ENCODE measurements at regions not wholly inside any gene's neighbourhood (a gene's known extent, or its start where the extent isn't known, plus 50 kb on each side); places are given as distances from the start of the nearest gene placed in this dataset.

DNA sequence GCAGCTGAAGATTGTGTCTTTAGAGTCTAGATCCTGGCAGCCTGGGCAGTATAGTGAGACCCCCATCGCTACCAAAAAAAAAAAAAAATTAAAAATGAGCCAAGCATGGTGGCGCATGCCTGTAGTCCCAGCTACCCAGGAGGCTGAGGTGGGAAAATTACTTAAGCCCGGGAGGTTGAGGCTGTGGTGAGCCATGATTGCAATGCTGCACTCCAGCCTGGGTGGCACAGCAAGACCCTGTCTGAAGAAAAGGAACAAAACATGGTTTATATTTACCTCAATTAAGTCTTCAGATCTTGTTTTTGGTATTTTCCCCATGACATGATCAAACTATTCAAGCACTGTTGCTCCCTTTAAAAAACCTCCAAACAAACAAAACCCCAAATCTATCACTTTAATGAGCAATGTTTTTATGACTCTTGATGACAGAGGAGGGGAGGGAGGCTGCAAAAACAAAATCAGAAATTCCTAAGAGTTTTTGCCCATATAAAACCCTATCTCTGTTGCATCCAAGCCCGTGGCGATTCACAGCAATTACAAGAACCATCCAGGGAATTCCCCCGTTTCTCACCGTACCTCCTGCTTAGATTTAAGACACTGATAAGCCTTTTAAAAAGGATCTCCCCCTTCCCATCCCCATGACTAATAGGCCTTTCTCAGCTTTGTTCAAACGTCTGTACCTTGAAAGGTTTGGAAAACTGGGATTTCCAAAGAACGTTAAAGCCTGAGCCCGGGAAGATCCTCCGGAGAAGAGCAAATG, 259.9 kb downstream of the BMP7 start:
- H3K36me3 ChIP-seq (ENCODE audit: insufficient read depth, low read length) = no peaks in the 10 kb centered on the region
- no peaks in the 10 kb centered on the region for H3K79me2 ChIP-seq (ENCODE audit: low read length)
- H3K4me2 ChIP-seq (ENCODE audit: low read depth, low read length, poor library complexity, severe bottlenecking) = no peak overlapping the region
- no peak overlapping the region for H3K27ac ChIP-seq (ENCODE audit: low read length)
- H3K4me1 ChIP-seq (ENCODE audit: low read length) = peaks cover 4% of the 10 kb centered on the region; the same call in 1 of the 2 replicates
- H3K9me3 ChIP-seq (ENCODE audit: low read length) = no peaks in the 10 kb centered on the region
- H4K20me1 ChIP-seq (ENCODE audit: insufficient read depth, low read depth, low read length) = no peaks in the 10 kb centered on the region
- no peak overlapping the region for H3K4me3 ChIP-seq (ENCODE audit: low read length)
- no peak for DNase-seq
- no peaks in the 10 kb centered on the region for H3K9me2 ChIP-seq (replicated peaks; ENCODE audit: insufficient read depth, low read length)
- H3K9ac ChIP-seq (ENCODE audit: low read length) = no peak overlapping the region
- H3K27me3 ChIP-seq (ENCODE audit: low read length) = no peaks in the 10 kb centered on the region
- H2AFZ ChIP-seq (ENCODE audit: low read length) = no peak overlapping the region

- Histone ChIP-seq H3K9ac (ENCODE audit: low read length) (no peak overlapping the region), H4K20me1 (ENCODE audit: insufficient read depth, low read depth, low read length) (no peaks in the 10 kb centered on the region), H3K4me2 (ENCODE audit: low read depth, low read length, poor library complexity, severe bottlenecking) (no peak overlapping the region), H2AFZ (ENCODE audit: low read length) (no peak overlapping the region), H3K4me3 (ENCODE audit: low read length) (no peak overlapping the region), H3K36me3 (ENCODE audit: insufficient read depth, low read length) (no peaks in the 10 kb centered on the region), H3K9me3 (ENCODE audit: low read length) (no peaks in the 10 kb centered on the region), H3K9me2 (replicated peaks; ENCODE audit: insufficient read depth, low read length) (no peaks in the 10 kb centered on the region), H3K79me2 (ENCODE audit: low read length) (no peaks in the 10 kb centered on the region), H3K4me1 (ENCODE audit: low read length) (peaks cover 4% of the 10 kb centered on the region; the same call in 1 of the 2 replicates), H3K27ac (ENCODE audit: low read length) (no peak overlapping the region), H3K27me3 (ENCODE audit: low read length) (no peaks in the 10 kb centered on the region)
- DNase-seq = no peak
These were observed 259.3 kb downstream of the BMP7 start for GRCh38 chr20:57007171-57007540.

DNA sequence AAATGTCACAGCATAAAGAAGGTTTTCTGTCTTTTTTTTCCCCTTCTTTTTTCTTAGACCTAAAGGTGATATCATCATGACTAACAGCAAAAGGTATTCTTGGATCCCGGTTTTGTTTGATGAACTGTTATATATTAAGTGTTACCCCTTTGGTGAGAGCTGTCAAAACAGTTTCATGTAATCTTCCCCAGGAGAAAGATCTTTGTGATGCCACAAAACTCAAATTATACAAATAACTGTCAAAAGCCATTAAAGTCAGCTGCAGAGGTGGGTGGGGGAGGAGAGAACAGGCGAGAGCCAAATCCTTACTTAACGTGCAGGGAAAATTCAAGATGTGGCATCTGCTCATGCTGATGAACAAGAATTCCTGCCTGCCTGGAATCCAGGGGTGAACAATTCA, 258.2 kb downstream of the BMP7 start:
- Histone ChIP-seq H3K9me3 (ENCODE audit: low read length) (no peaks in the 10 kb centered on the region), H4K20me1 (ENCODE audit: insufficient read depth, low read depth, low read length) (no peaks in the 10 kb centered on the region), H3K4me3 (ENCODE audit: low read length) (no peak overlapping the region), H3K9ac (ENCODE audit: low read length) (no peak overlapping the region), H3K27me3 (ENCODE audit: low read length) (no peaks in the 10 kb centered on the region), H3K36me3 (ENCODE audit: insufficient read depth, low read length) (no peaks in the 10 kb centered on the region), H3K9me2 (replicated peaks; ENCODE audit: insufficient read depth, low read length) (no peaks in the 10 kb centered on the region), H3K79me2 (ENCODE audit: low read length) (no peaks in the 10 kb centered on the region), H3K4me1 (ENCODE audit: low read length) (peaks cover 4% of the 10 kb centered on the region; the same call in 1 of the 2 replicates), H2AFZ (ENCODE audit: low read length) (no peak overlapping the region), H3K4me2 (ENCODE audit: low read depth, low read length, poor library complexity, severe bottlenecking) (no peak overlapping the region), H3K27ac (ENCODE audit: low read length) (no peak overlapping the region)
- no peak for DNase-seq

- Histone ChIP-seq H4K20me1 (ENCODE audit: insufficient read depth, low read depth, low read length) (no peaks in the 10 kb centered on the region), H3K9ac (ENCODE audit: low read length) (no peak overlapping the region), H3K4me2 (ENCODE audit: low read depth, low read length, poor library complexity, severe bottlenecking) (no peak overlapping the region), H3K4me1 (ENCODE audit: low read length) (peaks cover 4% of the 10 kb centered on the region; the same call in 1 of the 2 replicates), H3K27me3 (ENCODE audit: low read length) (no peaks in the 10 kb centered on the region), H3K4me3 (ENCODE audit: low read length) (no peak overlapping the region), H3K9me3 (ENCODE audit: low read length) (no peaks in the 10 kb centered on the region), H3K79me2 (ENCODE audit: low read length) (no peaks in the 10 kb centered on the region), H3K27ac (ENCODE audit: low read length) (no peak overlapping the region), H2AFZ (ENCODE audit: low read length) (no peak overlapping the region), H3K36me3 (ENCODE audit: insufficient read depth, low read length) (no peaks in the 10 kb centered on the region), H3K9me2 (replicated peaks; ENCODE audit: insufficient read depth, low read length) (no peaks in the 10 kb centered on the region)
- no peak for DNase-seq
These were observed 257.1 kb downstream of the BMP7 start for GRCh38 chr20:57009355-57009754.

GRCh38 chr20:57009775-57010174, 256.7 kb downstream of the BMP7 start:
- H3K27ac ChIP-seq (ENCODE audit: low read length) = no peak overlapping the region
- H3K79me2 ChIP-seq (ENCODE audit: low read length) = no peaks in the 10 kb centered on the region
- H3K9ac ChIP-seq (ENCODE audit: low read length) = no peak overlapping the region
- no peaks in the 10 kb centered on the region for H3K27me3 ChIP-seq (ENCODE audit: low read length)
- DNase-seq = no peak
- H3K4me2 ChIP-seq (ENCODE audit: low read depth, low read length, poor library complexity, severe bottlenecking) = no peak overlapping the region
- H3K4me1 ChIP-seq (ENCODE audit: low read length) = peaks cover 4% of the 10 kb centered on the region; the same call in 1 of the 2 replicates
- H4K20me1 ChIP-seq (ENCODE audit: insufficient read depth, low read depth, low read length) = no peaks in the 10 kb centered on the region
- no peaks in the 10 kb centered on the region for H3K9me3 ChIP-seq (ENCODE audit: low read length)
- H3K4me3 ChIP-seq (ENCODE audit: low read length) = no peak overlapping the region
- H2AFZ ChIP-seq (ENCODE audit: low read length) = no peak overlapping the region
- H3K36me3 ChIP-seq (ENCODE audit: insufficient read depth, low read length) = no peaks in the 10 kb centered on the region
- H3K9me2 ChIP-seq (replicated peaks; ENCODE audit: insufficient read depth, low read length) = no peaks in the 10 kb centered on the region

DNA sequence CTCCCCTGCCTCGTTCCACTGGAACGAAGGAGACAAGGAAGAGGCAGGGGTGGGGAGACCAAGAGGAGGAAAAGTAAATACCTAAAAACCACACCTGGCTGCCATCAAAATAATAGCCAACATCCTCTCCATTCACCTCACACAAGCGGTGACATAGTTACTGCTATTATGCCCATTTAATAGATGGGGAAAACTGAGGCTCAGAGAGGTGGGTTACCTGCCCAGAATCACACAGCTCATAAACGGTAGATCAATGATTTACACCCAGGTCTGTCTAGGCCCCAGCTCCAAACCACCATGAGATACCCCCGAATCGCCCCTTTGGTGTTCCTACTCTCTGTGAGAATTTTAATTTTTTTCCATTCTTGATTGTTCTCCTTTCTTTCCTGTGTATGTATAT, 253.8 kb downstream of the BMP7 start:
- Histone ChIP-seq H4K20me1 (ENCODE audit: insufficient read depth, low read depth, low read length) (no peaks in the 10 kb centered on the region), H3K4me3 (ENCODE audit: low read length) (no peak overlapping the region), H3K4me1 (ENCODE audit: low read length) (no peaks in the 10 kb centered on the region), H3K4me2 (ENCODE audit: low read depth, low read length, poor library complexity, severe bottlenecking) (no peak overlapping the region), H3K9me2 (replicated peaks; ENCODE audit: insufficient read depth, low read length) (no peaks in the 10 kb centered on the region), H3K27ac (ENCODE audit: low read length) (no peak overlapping the region), H3K9ac (ENCODE audit: low read length) (no peak overlapping the region), H3K79me2 (ENCODE audit: low read length) (no peaks in the 10 kb centered on the region), H2AFZ (ENCODE audit: low read length) (no peak overlapping the region), H3K27me3 (ENCODE audit: low read length) (no peaks in the 10 kb centered on the region), H3K36me3 (ENCODE audit: insufficient read depth, low read length) (no peaks in the 10 kb centered on the region), H3K9me3 (ENCODE audit: low read length) (no peaks in the 10 kb centered on the region)
- no peak for DNase-seq

DNA sequence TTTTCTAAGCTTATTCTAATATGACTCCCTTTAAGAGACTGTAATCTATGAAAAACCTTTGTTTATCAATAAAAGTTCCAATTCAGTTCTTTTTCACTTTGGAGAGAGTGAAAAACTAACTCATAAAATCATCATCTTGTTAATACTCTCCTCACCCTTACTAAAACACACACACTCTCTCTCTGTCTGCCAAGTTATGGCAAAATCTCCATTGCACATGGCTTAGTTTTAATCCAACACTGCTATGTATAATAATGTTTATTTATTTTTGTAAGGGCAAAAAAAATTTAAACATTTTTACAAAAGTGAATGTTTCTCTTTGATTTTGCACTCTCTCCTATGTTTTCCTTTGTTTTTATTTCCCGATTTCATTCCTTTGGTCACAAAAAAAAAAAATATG, 253.2 kb downstream of the BMP7 start:
- H3K79me2 ChIP-seq (ENCODE audit: low read length) = no peaks in the 10 kb centered on the region
- H3K4me3 ChIP-seq (ENCODE audit: low read length) = no peak overlapping the region
- no peaks in the 10 kb centered on the region for H3K27me3 ChIP-seq (ENCODE audit: low read length)
- no peak overlapping the region for H3K4me2 ChIP-seq (ENCODE audit: low read depth, low read length, poor library complexity, severe bottlenecking)
- no peak overlapping the region for H3K27ac ChIP-seq (ENCODE audit: low read length)
- H3K9me2 ChIP-seq (replicated peaks; ENCODE audit: insufficient read depth, low read length) = no peaks in the 10 kb centered on the region
- H2AFZ ChIP-seq (ENCODE audit: low read length) = no peak overlapping the region
- no peaks in the 10 kb centered on the region for H3K4me1 ChIP-seq (ENCODE audit: low read length)
- H4K20me1 ChIP-seq (ENCODE audit: insufficient read depth, low read depth, low read length) = no peaks in the 10 kb centered on the region
- H3K9ac ChIP-seq (ENCODE audit: low read length) = no peak overlapping the region
- no peak for DNase-seq
- H3K36me3 ChIP-seq (ENCODE audit: insufficient read depth, low read length) = no peaks in the 10 kb centered on the region
- no peaks in the 10 kb centered on the region for H3K9me3 ChIP-seq (ENCODE audit: low read length)

- H3K36me3 ChIP-seq (ENCODE audit: insufficient read depth, low read length) = no peaks in the 10 kb centered on the region
- no peaks in the 10 kb centered on the region for H3K4me1 ChIP-seq (ENCODE audit: low read length)
- DNase-seq = no peak
- no peak overlapping the region for H3K4me2 ChIP-seq (ENCODE audit: low read depth, low read length, poor library complexity, severe bottlenecking)
- H3K27me3 ChIP-seq (ENCODE audit: low read length) = no peaks in the 10 kb centered on the region
- H3K4me3 ChIP-seq (ENCODE audit: low read length) = no peak overlapping the region
- H4K20me1 ChIP-seq (ENCODE audit: insufficient read depth, low read depth, low read length) = no peaks in the 10 kb centered on the region
- H2AFZ ChIP-seq (ENCODE audit: low read length) = no peak overlapping the region
- H3K27ac ChIP-seq (ENCODE audit: low read length) = no peak overlapping the region
- no peaks in the 10 kb centered on the region for H3K9me2 ChIP-seq (replicated peaks; ENCODE audit: insufficient read depth, low read length)
- H3K79me2 ChIP-seq (ENCODE audit: low read length) = no peaks in the 10 kb centered on the region
- no peaks in the 10 kb centered on the region for H3K9me3 ChIP-seq (ENCODE audit: low read length)
- no peak overlapping the region for H3K9ac ChIP-seq (ENCODE audit: low read length)
These were observed 252.7 kb downstream of the BMP7 start for GRCh38 chr20:57013741-57014140.

Measured in Karpas-422 (cell line).